Type B pancreatic cell (in vitro differentiated cells): ENCODE measurements at regions not wholly inside any gene's neighbourhood (a gene's known extent, or its start where the extent isn't known, plus 50 kb on each side); places are given as distances from the start of the nearest gene placed in this dataset.

Experiments used
- DNase-seq: peaks from one replicate; pipeline ENCODE4 v3.0.0; 2021; ENCODE audit warnings: mixed read lengths; ENCODE audit not compliant: unreplicated experiment; ENCODE audit errors: extremely low spot score
- H3K27ac Mint-ChIP-seq: 2 replicates; pipeline ENCODE4 v1.8.0; 2021; ENCODE audit warnings: mild to moderate bottlenecking, mixed read lengths
- H3K27me3 Mint-ChIP-seq: 2 replicates; pipeline ENCODE4 v1.8.0; 2021; ENCODE audit warnings: mixed read lengths
- H3K36me3 Mint-ChIP-seq: 2 replicates; pipeline ENCODE4 v1.8.0; 2021; ENCODE audit warnings: mixed read lengths
- H3K4me1 Mint-ChIP-seq: one replicate; pipeline ENCODE4 v1.8.0; 2021; ENCODE audit warnings: mixed read lengths; ENCODE audit not compliant: unreplicated experiment
- H3K4me3 Mint-ChIP-seq: 2 replicates; pipeline ENCODE4 v1.8.0; 2021; ENCODE audit warnings: mild to moderate bottlenecking, mixed read lengths
- H3K9me3 Mint-ChIP-seq: 2 replicates; pipeline ENCODE4 v1.8.0; 2021; ENCODE audit warnings: mixed read lengths
- CTCF ChIP-seq: fragments of 200-600 bp; sonication (generic); conservative IDR thresholded peaks from 2 replicates; pipeline ENCODE4 v1.5.0; 2021; ENCODE audit warnings: antibody characterized with exemption, mild to moderate bottlenecking

DNA sequence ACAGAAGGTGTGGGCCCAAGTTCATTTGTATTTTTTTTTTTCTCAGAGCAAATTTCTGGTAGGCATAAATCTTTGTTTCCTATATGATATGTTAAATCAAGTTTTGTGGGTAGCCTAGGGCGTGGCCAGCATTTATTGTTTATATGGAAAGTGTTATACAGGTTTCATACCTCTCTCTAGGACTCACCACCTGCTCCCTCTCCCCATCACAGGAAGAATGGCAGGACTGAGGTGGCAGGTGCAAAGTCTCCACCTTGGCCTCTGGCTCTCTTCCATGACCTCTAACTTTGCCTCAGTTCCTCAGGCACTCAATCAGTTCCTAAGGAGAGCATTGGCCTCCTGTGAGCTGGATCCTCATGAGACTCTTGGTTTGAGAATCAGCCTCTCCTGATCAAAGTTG, 172.3 kb upstream of the TSC22D1 start:
- Mint-ChIP-seq H3K27me3 (no peaks in the 10 kb centered on the region), H3K4me3 (no peak overlapping the region), H3K4me1 (peaks cover 9% of the 10 kb centered on the region), H3K9me3 (peaks cover 6% of the 10 kb centered on the region), H3K27ac (peak overlapping the region; percentile 50), H3K36me3 (no peaks in the 10 kb centered on the region)
- no peak for DNase-seq
- no peak for TF ChIP-seq CTCF

DNA sequence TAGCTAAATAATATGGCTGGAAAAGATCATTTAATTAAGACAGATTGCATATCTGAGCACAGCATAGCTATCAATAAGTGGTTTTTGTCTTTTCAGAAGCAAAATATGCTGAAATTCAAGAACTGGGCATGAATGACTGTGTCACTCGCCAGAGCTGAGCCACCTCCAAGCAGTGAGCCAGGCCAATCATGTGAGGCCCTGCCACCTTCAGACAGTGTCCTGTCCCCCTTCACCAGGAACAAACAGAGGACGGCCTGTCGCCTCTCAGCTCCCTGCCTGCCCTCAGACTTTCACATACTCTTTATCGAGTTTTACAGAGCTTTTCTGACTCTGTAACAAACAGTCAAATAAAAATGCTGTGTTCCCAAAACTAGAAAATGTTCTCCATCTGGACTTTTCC, 171.0 kb upstream of the TSC22D1 start:
- Mint-ChIP-seq H3K36me3 (no peaks in the 10 kb centered on the region), H3K9me3 (peaks cover 8% of the 10 kb centered on the region), H3K4me3 (no peak overlapping the region), H3K27ac (peak overlapping the region; percentile 64), H3K4me1 (peaks cover 9% of the 10 kb centered on the region), H3K27me3 (no peaks in the 10 kb centered on the region)
- DNase-seq = no peak
- no peak for TF ChIP-seq CTCF

DNA sequence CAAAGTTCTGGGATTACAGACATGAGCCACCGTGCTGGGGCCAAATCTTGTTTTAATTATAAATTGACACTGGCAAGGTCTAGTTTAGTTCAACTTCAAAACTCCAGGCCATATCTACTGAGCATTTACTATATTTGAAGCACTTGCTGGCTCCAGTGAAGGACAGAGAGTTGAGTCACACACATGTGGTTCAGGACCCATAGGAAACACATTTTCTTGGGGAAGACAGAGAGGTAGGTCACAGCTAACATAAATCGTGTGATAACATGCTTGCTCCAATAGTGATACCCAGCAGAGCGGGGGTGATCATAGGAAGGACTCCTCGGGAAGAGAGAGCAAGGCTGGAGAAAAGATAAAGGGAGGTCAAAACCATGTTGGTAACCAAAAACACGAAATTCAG, 170.6 kb upstream of the TSC22D1 start:
- Mint-ChIP-seq H3K36me3 (no peaks in the 10 kb centered on the region), H3K9me3 (peaks cover 8% of the 10 kb centered on the region)

DNA sequence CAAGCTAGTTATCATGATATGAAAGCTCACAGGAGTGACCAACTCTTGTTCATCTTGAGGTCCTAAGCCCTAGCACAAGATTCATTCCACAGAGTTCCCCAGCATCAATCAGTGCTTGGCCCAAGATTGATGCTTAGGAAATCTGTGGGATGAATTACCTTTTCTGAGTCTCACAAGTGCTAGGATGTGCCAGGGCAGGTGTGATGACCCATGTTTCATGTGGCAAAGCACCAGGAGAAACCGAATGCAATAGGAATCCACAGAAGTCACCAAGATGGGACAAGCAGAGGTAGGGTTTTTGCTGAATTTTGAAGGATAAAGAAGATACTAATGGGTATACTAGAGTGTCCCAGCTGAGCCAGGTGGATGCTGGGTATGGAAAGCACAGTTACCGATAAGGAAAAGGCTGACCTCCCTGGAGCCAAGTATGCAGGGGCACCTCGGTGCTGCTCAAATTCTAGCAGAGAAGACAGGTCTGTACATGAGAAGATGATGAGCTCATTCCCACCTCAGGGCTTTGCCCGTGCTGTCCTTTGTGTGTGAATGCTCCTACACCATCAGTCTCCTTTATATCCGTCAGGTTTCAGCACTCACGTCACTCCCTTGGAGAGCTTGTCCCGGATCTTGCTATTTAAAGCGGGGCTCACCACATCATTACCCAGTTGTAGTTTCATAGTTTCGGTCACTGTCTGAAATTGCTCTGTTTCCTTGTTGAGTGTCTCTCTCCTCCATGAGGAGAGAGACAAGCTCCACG, 168.9 kb upstream of the TSC22D1 start:
- DNase-seq = no peak
- no peaks in the 10 kb centered on the region for H3K36me3 Mint-ChIP-seq
- peaks cover 8% of the 10 kb centered on the region for H3K9me3 Mint-ChIP-seq
- TF ChIP-seq CTCF = no peak
- peak overlapping the region; percentile 30 for H3K4me3 Mint-ChIP-seq
- H3K4me1 Mint-ChIP-seq = peaks cover 4% of the 10 kb centered on the region
- H3K27me3 Mint-ChIP-seq = no peaks in the 10 kb centered on the region
- peak overlapping the region; percentile 70 for H3K27ac Mint-ChIP-seq

More for the DNA sequence above, 170.6 kb upstream of the TSC22D1 start:
- peak overlapping the region; percentile 64 for H3K27ac Mint-ChIP-seq
- peak overlapping the region; percentile 52 for H3K4me3 Mint-ChIP-seq
- no peak for TF ChIP-seq CTCF
- H3K27me3 Mint-ChIP-seq = no peaks in the 10 kb centered on the region
- H3K4me1 Mint-ChIP-seq = peaks cover 4% of the 10 kb centered on the region
- no peak for DNase-seq

GRCh38 chr13:44739539-44739938, 163.4 kb upstream of the TSC22D1 start:
- no peak for TF ChIP-seq CTCF
- no peaks in the 10 kb centered on the region for H3K36me3 Mint-ChIP-seq
- no peak overlapping the region for H3K27ac Mint-ChIP-seq

More at GRCh38 chr13:44739539-44739938, 163.4 kb upstream of the TSC22D1 start:
- Mint-ChIP-seq H3K9me3 (peaks cover 8% of the 10 kb centered on the region), H3K4me3 (no peak overlapping the region), H3K4me1 (peaks cover 13% of the 10 kb centered on the region), H3K27me3 (no peaks in the 10 kb centered on the region)
- DNase-seq = no peak
